ENCODE measurements at regions not wholly inside any gene's neighbourhood (a gene's known extent, or its start where the extent isn't known, plus 50 kb on each side); places are given as distances from the start of the nearest gene placed in this dataset.
"Not testable (repeated sequence)": the region's sequence is repeated elsewhere in the genome, so short reads cannot be mapped to it uniquely, and the experiment has no call there.

GRCh38 chr3:75380276-75380771 lies 283.8 kb upstream of the FRG2C start:
- H3K36me3 ChIP-seq (ENCODE audit: control insufficient read depth in 1 of 2, insufficient read depth in 2 of 2, low read length in 2 of 2), result no peaks in the 10 kb centered on the region
- H3K9ac ChIP-seq (ENCODE audit: low read length), result no peak overlapping the region
- H4K20me1 ChIP-seq (ENCODE audit: insufficient read depth), result no peaks in the 10 kb centered on the region
- no peaks in the 10 kb centered on the region for H3K4me1 ChIP-seq (ENCODE audit: control insufficient read depth in 1 of 2, insufficient read depth in 2 of 2, low read length in 2 of 2)
- TF ChIP-seq ELF1 (IDR thresholded peaks at IDR 0.05; ENCODE audit: borderline replicate concordance, low read depth), result no peak
- no peak for TF ChIP-seq SIN3A (IDR thresholded peaks at IDR 0.05; ENCODE audit: low read depth)
- no peak for TF ChIP-seq SRF (IDR thresholded peaks at IDR 0.05; ENCODE audit: low read depth)
- TF ChIP-seq TCF7L2 (IDR thresholded peaks at IDR 0.05; ENCODE audit: borderline replicate concordance, extremely low read depth, insufficient read depth, insufficient read length), result no peak
- no peak for TF ChIP-seq EGR1 (IDR thresholded peaks at IDR 0.05; ENCODE audit: low read depth)
- TF ChIP-seq POLR2A (IDR thresholded peaks at IDR 0.05; ENCODE audit: borderline replicate concordance, extremely low read depth, insufficient read depth, insufficient read length), result no peak
- TF ChIP-seq EZH2phosphoT487 (IDR thresholded peaks at IDR 0.05; ENCODE audit: borderline replicate concordance), result no peak
- TF ChIP-seq, protein P1, sequence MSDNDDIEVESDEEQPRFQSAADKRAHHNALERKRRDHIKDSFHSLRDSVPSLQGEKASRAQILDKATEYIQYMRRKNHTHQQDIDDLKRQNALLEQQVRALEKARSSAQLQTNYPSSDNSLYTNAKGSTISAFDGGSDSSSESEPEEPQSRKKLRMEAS (IDR thresholded peaks at IDR 0.05), result no peak
- TF ChIP-seq RAD21 (IDR thresholded peaks at IDR 0.05; ENCODE audit: low read depth), result no peak
- no peak for TF ChIP-seq CEBPB (IDR thresholded peaks at IDR 0.05; ENCODE audit: low read depth)
- no peak for TF ChIP-seq REST (IDR thresholded peaks at IDR 0.05; ENCODE audit: low read depth)
- no peak for TF ChIP-seq JUND (IDR thresholded peaks at IDR 0.05)
- no TSS peak for BruUV-seq (replicated peaks)
- no peak overlapping the region for H3K4me2 ChIP-seq (ENCODE audit: low read length)
- CTCF ChIA-PET, result no interaction called here
- H3K27ac ChIP-seq (ENCODE audit: low read depth, low read length), result no peak overlapping the region
- ATAC-seq (no peak), DNase-seq (ENCODE audit: low read depth, low spot score) (no peak)
- H3K9me3 ChIP-seq (ENCODE audit: control insufficient read depth in 1 of 2, insufficient read depth in 1 of 2, low read depth in 1 of 2, low read length in 2 of 2), result no peaks in the 10 kb centered on the region
- H3K79me2 ChIP-seq (ENCODE audit: insufficient read depth, low read length), result no peaks in the 10 kb centered on the region
- RAD21 ChIA-PET (ENCODE audit: low non-redundant PET in 1 of 2, low total read pairs in 2 of 2, uncharacterized antibody in 2 of 2, unreplicated experiment in 2 of 2), result no interaction called here
- no peaks in the 10 kb centered on the region for H3K27me3 ChIP-seq (ENCODE audit: insufficient read depth, low read length)
- no peak overlapping the region for H3K4me3 ChIP-seq (replicated peaks in 1 of 2; ENCODE audit: low read depth in 1 of 2, low read length in 2 of 2)
- POLR2A ChIA-PET, result no interaction called here
- intact Hi-C loops (cut with micrococcal nuclease), result no loop called here
- H3K9me2 ChIP-seq (ENCODE audit: insufficient read depth), result no peaks in the 10 kb centered on the region
- H2AFZ ChIP-seq (ENCODE audit: low read depth, low read length, poor library complexity, severe bottlenecking), result no peak overlapping the region

GRCh38 chr3:75384016-75384415 lies 280.1 kb upstream of the FRG2C start:
- H3K27ac ChIP-seq (ENCODE audit: low read depth, low read length); H3K9me3 ChIP-seq (ENCODE audit: control insufficient read depth in 1 of 2, insufficient read depth in 1 of 2, low read depth in 1 of 2, low read length in 2 of 2); DNase-seq (ENCODE audit: low read depth, low spot score); H3K4me3 ChIP-seq (replicated peaks in 1 of 2; ENCODE audit: low read depth in 1 of 2, low read length in 2 of 2); H3K9me2 ChIP-seq (ENCODE audit: insufficient read depth); H4K20me1 ChIP-seq (ENCODE audit: insufficient read depth); H3K4me1 ChIP-seq (ENCODE audit: control insufficient read depth in 1 of 2, insufficient read depth in 2 of 2, low read length in 2 of 2); H3K4me2 ChIP-seq (ENCODE audit: low read length); H3K27me3 ChIP-seq (ENCODE audit: insufficient read depth, low read length); BruUV-seq (replicated peaks); CTCF ChIA-PET; H3K9ac ChIP-seq (ENCODE audit: low read length); H2AFZ ChIP-seq (ENCODE audit: low read depth, low read length, poor library complexity, severe bottlenecking); ATAC-seq; POLR2A ChIA-PET; H3K79me2 ChIP-seq (ENCODE audit: insufficient read depth, low read length); intact Hi-C loops (cut with micrococcal nuclease); H3K36me3 ChIP-seq (ENCODE audit: control insufficient read depth in 1 of 2, insufficient read depth in 2 of 2, low read length in 2 of 2); RAD21 ChIA-PET (ENCODE audit: low non-redundant PET in 1 of 2, low total read pairs in 2 of 2, uncharacterized antibody in 2 of 2, unreplicated experiment in 2 of 2): not testable (repeated sequence)

DNA sequence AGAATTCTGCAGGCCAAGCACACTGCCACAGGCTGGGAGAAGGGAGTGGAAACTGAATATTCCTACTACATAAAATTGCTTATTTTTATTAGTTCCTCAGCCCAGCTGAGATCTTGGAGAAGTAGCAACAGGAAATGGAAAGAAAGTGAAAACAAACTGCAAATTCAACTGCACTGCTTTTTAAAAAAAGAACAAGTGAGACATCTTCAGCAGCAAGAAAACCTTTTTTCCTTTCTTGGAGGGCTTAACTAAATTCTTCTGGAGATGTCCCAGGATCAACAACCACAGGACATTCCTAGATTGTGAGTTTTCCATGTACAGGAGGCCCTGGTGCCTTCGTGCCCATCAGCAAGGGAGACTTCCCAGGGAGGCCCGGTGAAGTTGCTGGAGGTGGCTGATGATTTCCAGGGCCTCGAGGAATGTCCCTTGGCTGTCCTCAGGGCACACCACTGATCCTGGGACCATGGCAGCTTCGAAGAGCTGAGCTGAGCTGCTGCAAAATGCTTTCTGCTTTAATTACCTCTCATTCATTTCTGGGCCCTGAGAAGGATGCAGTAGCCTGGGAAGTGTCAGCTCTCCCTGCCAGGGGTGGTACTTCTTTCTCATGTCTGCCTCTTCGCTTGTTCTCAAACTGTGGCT lies 275.5 kb upstream of the FRG2C start:
- H3K9ac ChIP-seq (ENCODE audit: low read length); H3K36me3 ChIP-seq (ENCODE audit: control insufficient read depth in 1 of 2, insufficient read depth in 2 of 2, low read length in 2 of 2); H3K4me1 ChIP-seq (ENCODE audit: control insufficient read depth in 1 of 2, insufficient read depth in 2 of 2, low read length in 2 of 2); H4K20me1 ChIP-seq (ENCODE audit: insufficient read depth); H3K27ac ChIP-seq (ENCODE audit: low read depth, low read length); CTCF ChIA-PET; POLR2A ChIA-PET; ATAC-seq; intact Hi-C loops (cut with micrococcal nuclease); H3K4me3 ChIP-seq (replicated peaks in 1 of 2; ENCODE audit: low read depth in 1 of 2, low read length in 2 of 2); H3K4me2 ChIP-seq (ENCODE audit: low read length); H3K9me2 ChIP-seq (ENCODE audit: insufficient read depth); H3K9me3 ChIP-seq (ENCODE audit: control insufficient read depth in 1 of 2, insufficient read depth in 1 of 2, low read depth in 1 of 2, low read length in 2 of 2); H3K27me3 ChIP-seq (ENCODE audit: insufficient read depth, low read length); H3K79me2 ChIP-seq (ENCODE audit: insufficient read depth, low read length); RAD21 ChIA-PET (ENCODE audit: low non-redundant PET in 1 of 2, low total read pairs in 2 of 2, uncharacterized antibody in 2 of 2, unreplicated experiment in 2 of 2); BruUV-seq (replicated peaks); DNase-seq (ENCODE audit: low read depth, low spot score); H2AFZ ChIP-seq (ENCODE audit: low read depth, low read length, poor library complexity, severe bottlenecking): not testable (repeated sequence)

Data from HCT116 (cell line).